CD14-positive monocyte (primary cell): ENCODE measurements at regions not wholly inside any gene's neighbourhood (a gene's known extent, or its start where the extent isn't known, plus 50 kb on each side); places are given as distances from the start of the nearest gene placed in this dataset.

Experiments
- DNase-seq, 3 donors: peaks; one replicate each; pipeline ENCODE4 v3.0.0-alpha.2; 2011 to 2022
- H2AFZ ChIP-seq: 2 replicates; pipeline ENCODE4 v1.6.0; 2012; ENCODE audit warnings: mild to moderate bottlenecking, low read depth, low read length, inconsistent platforms; ENCODE audit not compliant: insufficient read depth, poor library complexity, severe bottlenecking
- H3K27ac ChIP-seq, 2 donors: 1 replicate in 1 of 2; 2 replicates in 1 of 2; pipeline ENCODE4 v1.5.1; 2012 to 2013; ENCODE audit warnings: low read length in 2 of 2, control low read depth in 1 of 2, inconsistent platforms in 1 of 2, low read depth in 1 of 2, mild to moderate bottlenecking in 1 of 2
- H3K27me3 ChIP-seq, 2 donors: one replicate each; pipeline versions ENCODE4 v1.6.0 to v1.6.1; 2011 to 2013; ENCODE audit warnings: low read length in 2 of 2; ENCODE audit not compliant: control insufficient read depth in 2 of 2, insufficient read depth in 2 of 2
- H3K36me3 ChIP-seq, 2 donors: replicated peaks in 1 of 2; 1 replicate in 1 of 2; 2 replicates in 1 of 2; pipeline versions ENCODE4 v1.5.1 to v1.6.1; 2012 to 2013; ENCODE audit warnings: low read length in 2 of 2, control low read depth in 1 of 2, inconsistent platforms in 1 of 2, mild to moderate bottlenecking in 1 of 2; ENCODE audit not compliant: insufficient read depth in 2 of 2, control insufficient read depth in 1 of 2
- H3K4me1 ChIP-seq, 2 donors: 1 replicate in 1 of 2; 2 replicates in 1 of 2; pipeline versions ENCODE4 v1.5.1 to v1.6.1; 2012 to 2013; ENCODE audit warnings: low read length in 2 of 2, control low read depth in 1 of 2, inconsistent platforms in 1 of 2, mild to moderate bottlenecking in 1 of 2, moderate library complexity in 1 of 2; ENCODE audit not compliant: insufficient read depth in 2 of 2, control insufficient read depth in 1 of 2
- H3K4me2 ChIP-seq: replicated peaks from 2 replicates; pipeline ENCODE3; 2012; ENCODE audit warnings: low read length, moderate library complexity, mild to moderate bottlenecking; ENCODE audit not compliant: poor library complexity, severe bottlenecking; ENCODE audit errors: extremely low read depth
- H3K4me3 ChIP-seq, 3 experiments: fragments of 200-600 bp in 1 of 3; sonication (generic) in 1 of 3; replicated peaks in 1 of 3; 1 replicate in 2 of 3; 2 replicates in 1 of 3; pipeline ENCODE4 v1.5.1; 2011 to 2013; ENCODE audit warnings: low read length in 3 of 3, mild to moderate bottlenecking in 3 of 3, control low read depth in 2 of 3, low read depth in 2 of 3, inconsistent platforms in 1 of 3, moderate library complexity in 1 of 3
- H3K79me2 ChIP-seq: 2 replicates; pipeline ENCODE4 v1.6.0; 2012; ENCODE audit warnings: mild to moderate bottlenecking, control low read depth, inconsistent platforms, low read length, moderate library complexity; ENCODE audit not compliant: insufficient read depth
- H3K9ac ChIP-seq: 2 replicates; pipeline ENCODE4 v1.6.0; 2017; ENCODE audit warnings: low read length, mild to moderate bottlenecking; ENCODE audit not compliant: insufficient read depth, poor library complexity, severe bottlenecking
- H3K9me3 ChIP-seq, 2 donors: replicated peaks in 1 of 2; 1 replicate in 1 of 2; 2 replicates in 1 of 2; pipeline versions ENCODE4 v1.5.1 to v1.6.1; 2012 to 2013; ENCODE audit warnings: low read length in 2 of 2, control low read depth in 1 of 2; ENCODE audit not compliant: control insufficient read depth in 1 of 2, insufficient read depth in 1 of 2
- H4K20me1 ChIP-seq: 2 replicates; pipeline ENCODE4 v1.6.0; 2012; ENCODE audit warnings: mild to moderate bottlenecking, low read length, control low read depth, moderate library complexity; ENCODE audit not compliant: insufficient read depth
- H3K27ac Mint-ChIP-seq, 7 donors: one replicate each; pipeline ENCODE4 v1.8.0; 2020; ENCODE audit warnings: mild to moderate bottlenecking in 7 of 7, mixed read lengths in 7 of 7, moderate library complexity in 6 of 7, inconsistent platforms in 2 of 7
- H3K27me3 Mint-ChIP-seq, 3 donors: one replicate each; pipeline ENCODE4 v1.8.0; 2021 to 2022; ENCODE audit warnings: low read depth in 3 of 3, mild to moderate bottlenecking in 3 of 3, mixed read lengths in 3 of 3, moderate library complexity in 3 of 3, inconsistent platforms in 1 of 3
- H3K36me3 Mint-ChIP-seq, 2 donors: one replicate each; pipeline ENCODE4 v1.8.0; 2020; ENCODE audit warnings: mixed read lengths in 2 of 2, inconsistent platforms in 1 of 2, mild to moderate bottlenecking in 1 of 2
- H3K4me1 Mint-ChIP-seq: one replicate; pipeline ENCODE4 v1.8.0; 2020; ENCODE audit warnings: mild to moderate bottlenecking, mixed read lengths
- H3K4me3 Mint-ChIP-seq, 2 donors: one replicate each; pipeline ENCODE4 v1.8.0; 2020; ENCODE audit warnings: mild to moderate bottlenecking in 2 of 2, mixed read lengths in 2 of 2, moderate library complexity in 1 of 2
- H3K9me3 Mint-ChIP-seq, 7 donors: one replicate each; pipeline ENCODE4 v1.8.0; 2020 to 2022; ENCODE audit warnings: mixed read lengths in 7 of 7, mild to moderate bottlenecking in 6 of 7, moderate library complexity in 6 of 7, inconsistent platforms in 2 of 7
- WGBS: methylation state at CpG from one replicate; pipeline ENCODE4 v1.1.5; 2013; ENCODE audit warnings: missing lambda C conversion rate; ENCODE audit not compliant: insufficient coverage; 5-methylcytosine and 5-hydroxymethylcytosine counted together
- intact Hi-C, 2 donors: fragments of 100-400 bp; cut with micrococcal nuclease; formaldehyde crosslinking; loops; one replicate each; pipeline versions ENCODE4 v1.15.0 to v1.15.1; 2023
- TF ChIP-seq, protein P1 (sequence below): fragments of 200-600 bp; IDR thresholded peaks from one replicate; pipeline ENCODE4 v1.8.0; 2022; ENCODE audit warnings: antibody characterized with exemption, mild to moderate bottlenecking

- Histone ChIP-seq H3K36me3 (no peaks in the 10 kb centered on the region), H3K4me3 (no peak overlapping the region), H3K27ac (no peak overlapping the region), H4K20me1 (no peaks in the 10 kb centered on the region), H2AFZ (no peak overlapping the region), H3K79me2 (no peaks in the 10 kb centered on the region), H3K9ac (no peak overlapping the region), H3K9me3 (no peaks in the 10 kb centered on the region), H3K27me3 (no peaks in the 10 kb centered on the region), H3K4me1 (no peaks in the 10 kb centered on the region), H3K4me2 (no peak overlapping the region)
- Mint-ChIP-seq H3K27me3 (peaks cover 0 to 5% (median 0%) of the 10 kb centered on the region in 3 donors), H3K4me3 (no peak overlapping the region), H3K27ac (no peak overlapping the region), H3K4me1 (peaks cover 4% of the 10 kb centered on the region), H3K36me3 (no peaks in the 10 kb centered on the region), H3K9me3 (no peaks in the 10 kb centered on the region)
- 100% methylated on average over 2 of the region's 3 CpGs for WGBS
- DNase-seq = no peak
- intact Hi-C loops = no loop called here
- TF ChIP-seq, protein P1, sequence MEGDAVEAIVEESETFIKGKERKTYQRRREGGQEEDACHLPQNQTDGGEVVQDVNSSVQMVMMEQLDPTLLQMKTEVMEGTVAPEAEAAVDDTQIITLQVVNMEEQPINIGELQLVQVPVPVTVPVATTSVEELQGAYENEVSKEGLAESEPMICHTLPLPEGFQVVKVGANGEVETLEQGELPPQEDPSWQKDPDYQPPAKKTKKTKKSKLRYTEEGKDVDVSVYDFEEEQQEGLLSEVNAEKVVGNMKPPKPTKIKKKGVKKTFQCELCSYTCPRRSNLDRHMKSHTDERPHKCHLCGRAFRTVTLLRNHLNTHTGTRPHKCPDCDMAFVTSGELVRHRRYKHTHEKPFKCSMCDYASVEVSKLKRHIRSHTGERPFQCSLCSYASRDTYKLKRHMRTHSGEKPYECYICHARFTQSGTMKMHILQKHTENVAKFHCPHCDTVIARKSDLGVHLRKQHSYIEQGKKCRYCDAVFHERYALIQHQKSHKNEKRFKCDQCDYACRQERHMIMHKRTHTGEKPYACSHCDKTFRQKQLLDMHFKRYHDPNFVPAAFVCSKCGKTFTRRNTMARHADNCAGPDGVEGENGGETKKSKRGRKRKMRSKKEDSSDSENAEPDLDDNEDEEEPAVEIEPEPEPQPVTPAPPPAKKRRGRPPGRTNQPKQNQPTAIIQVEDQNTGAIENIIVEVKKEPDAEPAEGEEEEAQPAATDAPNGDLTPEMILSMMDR = no peak
Observed at GRCh38 chr2:59882279-59882678, 671.2 kb downstream of the BCL11A start.

- no peaks in the 10 kb centered on the region for H3K27me3 ChIP-seq
- WGBS = no CpG with 5 or more reads among the region's 1 CpG
- TF ChIP-seq, protein P1 = no peak
- no peaks in the 10 kb centered on the region for H3K9me3 ChIP-seq
- DNase-seq = no peak
- peaks cover 0 to 5% (median 0%) of the 10 kb centered on the region in 3 donors for H3K27me3 Mint-ChIP-seq
- no peak overlapping the region for H3K9ac ChIP-seq
- intact Hi-C loops = no loop called here
- no peaks in the 10 kb centered on the region for H4K20me1 ChIP-seq
- H3K36me3 ChIP-seq = no peaks in the 10 kb centered on the region
- no peaks in the 10 kb centered on the region for H3K9me3 Mint-ChIP-seq
- no peak overlapping the region for H3K27ac Mint-ChIP-seq
- no peak overlapping the region for H3K4me3 Mint-ChIP-seq
- no peaks in the 10 kb centered on the region for H3K36me3 Mint-ChIP-seq
- no peak overlapping the region for H2AFZ ChIP-seq
- H3K27ac ChIP-seq = no peak overlapping the region
- no peak overlapping the region for H3K4me2 ChIP-seq
- no peaks in the 10 kb centered on the region for H3K79me2 ChIP-seq
- no peak overlapping the region for H3K4me3 ChIP-seq
- peaks cover 4% of the 10 kb centered on the region for H3K4me1 Mint-ChIP-seq
- no peaks in the 10 kb centered on the region for H3K4me1 ChIP-seq
Observed at GRCh38 chr2:59881218-59881617, 672.2 kb downstream of the BCL11A start.
